Glomerular endothelial cell (primary cell): ENCODE measurements at regions not wholly inside any gene's neighbourhood (a gene's known extent, or its start where the extent isn't known, plus 50 kb on each side); places are given as distances from the start of the nearest gene placed in this dataset.

Experiments used
- DNase-seq: peaks from one replicate; pipeline ENCODE4 v3.0.0-alpha.2; 2011; ENCODE audit warnings: low read depth, low spot score; ENCODE audit errors: extremely low read depth

- no peak for DNase-seq
These were observed 66.6 kb upstream of the SPATA31E1 start for GRCh38 chr9:87816036-87816435.

GRCh38 chr9:87818308-87818707 lies 64.4 kb upstream of the SPATA31E1 start:
- no peak for DNase-seq

- no peak for DNase-seq
These were observed 58.3 kb upstream of the SPATA31E1 start for GRCh38 chr9:87824216-87824875.

GRCh38 chr9:87824886-87825285 lies 57.8 kb upstream of the SPATA31E1 start:
- DNase-seq, result no peak

GRCh38 chr9:87826331-87826730 lies 56.3 kb upstream of the SPATA31E1 start:
- no peak for DNase-seq

- no peak for DNase-seq
These were observed 55.3 kb upstream of the SPATA31E1 start for GRCh38 chr9:87827341-87827740.

GRCh38 chr9:87829756-87830155 lies 52.9 kb upstream of the SPATA31E1 start:
- DNase-seq, result no peak

- no peak for DNase-seq
These were observed 52.2 kb upstream of the SPATA31E1 start for GRCh38 chr9:87830446-87830845.

GRCh38 chr9:87831159-87831558 lies 51.5 kb upstream of the SPATA31E1 start:
- no peak for DNase-seq
